Neuron (in vitro differentiated cells): ENCODE measurements at regions not wholly inside any gene's neighbourhood (a gene's known extent, or its start where the extent isn't known, plus 50 kb on each side); places are given as distances from the start of the nearest gene placed in this dataset.

ENCODE experiments used
- H2AFZ ChIP-seq: one replicate; pipeline ENCODE4 v1.6.1; 2013; ENCODE audit warnings: low read depth, mild to moderate bottlenecking, inconsistent platforms, low read length, moderate library complexity
- H3K27me3 ChIP-seq: one replicate; pipeline ENCODE4 v1.6.1; 2013; ENCODE audit warnings: low read length; ENCODE audit not compliant: insufficient read depth
- H3K36me3 ChIP-seq: one replicate; pipeline ENCODE4 v1.6.1; 2013; ENCODE audit warnings: low read length; ENCODE audit not compliant: insufficient read depth
- H3K4me1 ChIP-seq: one replicate; pipeline ENCODE4 v1.6.1; 2013; ENCODE audit warnings: low read length; ENCODE audit not compliant: insufficient read depth
- H3K4me3 ChIP-seq: 2 replicates; pipeline ENCODE4 v1.5.1; 2013; ENCODE audit warnings: mild to moderate bottlenecking, low read length, moderate library complexity
- H3K9me3 ChIP-seq: one replicate; pipeline ENCODE4 v1.6.1; 2013; ENCODE audit warnings: low read length

DNA sequence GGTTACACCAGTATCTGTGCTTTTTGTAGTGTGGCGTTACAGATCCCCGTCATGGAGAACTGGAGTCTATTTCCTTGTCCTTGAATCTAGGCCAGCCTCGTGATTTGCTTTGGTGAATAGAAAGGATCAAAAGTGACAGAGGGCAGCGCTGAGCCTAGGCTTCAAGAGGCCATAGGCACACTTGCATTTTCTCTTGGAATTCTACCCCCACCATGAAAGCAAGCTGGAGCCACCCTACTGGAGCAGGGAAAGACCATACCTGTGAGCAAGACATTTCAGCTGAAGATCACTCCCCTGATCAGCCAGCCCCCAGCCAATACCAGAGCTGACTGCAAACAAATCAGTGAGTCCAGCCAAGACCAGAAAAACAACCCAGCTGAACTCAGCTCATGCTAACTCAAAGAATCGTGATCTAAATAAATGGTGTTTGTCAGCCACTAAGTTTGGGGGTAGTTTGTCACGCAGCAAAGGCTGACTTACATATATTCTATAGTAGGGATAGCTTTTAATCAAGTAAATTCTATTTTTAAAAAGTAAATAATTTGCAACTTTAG is 521.9 kb upstream of the TBX3 start:
- H3K9me3 ChIP-seq: no peaks in the 10 kb centered on the region
- H3K4me1 ChIP-seq: no peaks in the 10 kb centered on the region
- H3K36me3 ChIP-seq: no peaks in the 10 kb centered on the region
- no peak overlapping the region for H2AFZ ChIP-seq
- no peaks in the 10 kb centered on the region for H3K27me3 ChIP-seq
- no peak overlapping the region for H3K4me3 ChIP-seq

- H3K36me3 ChIP-seq: no peaks in the 10 kb centered on the region
- H3K27me3 ChIP-seq: no peaks in the 10 kb centered on the region
- no peaks in the 10 kb centered on the region for H3K4me1 ChIP-seq
- no peak overlapping the region for H2AFZ ChIP-seq
- H3K9me3 ChIP-seq: no peaks in the 10 kb centered on the region
- H3K4me3 ChIP-seq: no peak overlapping the region
Observed at GRCh38 chr12:115204957-115205754, 521.2 kb upstream of the TBX3 start.

GRCh38 chr12:115203701-115204100 is 519.7 kb upstream of the TBX3 start:
- Histone ChIP-seq H3K27me3 (no peaks in the 10 kb centered on the region), H3K9me3 (no peaks in the 10 kb centered on the region), H2AFZ (no peak overlapping the region), H3K36me3 (no peaks in the 10 kb centered on the region), H3K4me3 (no peak overlapping the region), H3K4me1 (no peaks in the 10 kb centered on the region)

DNA sequence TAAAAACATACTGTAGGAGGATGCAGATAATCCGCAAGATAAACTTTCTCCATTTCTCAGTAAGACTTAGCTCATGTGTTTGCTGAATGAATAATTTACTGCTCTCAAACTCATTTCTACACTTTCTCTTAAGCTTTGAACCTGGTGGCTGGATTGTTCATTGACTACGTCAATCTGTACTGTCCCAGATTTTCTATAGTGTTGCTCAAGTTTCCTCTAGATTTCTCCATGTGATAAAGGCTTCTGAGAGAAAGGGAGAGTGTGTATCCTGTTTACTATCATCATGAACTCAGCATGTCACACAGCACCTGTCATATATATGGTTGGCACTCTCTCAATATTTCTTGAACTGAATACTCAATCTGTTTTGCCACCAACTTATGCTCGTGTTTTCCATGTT is 518.0 kb upstream of the TBX3 start:
- Histone ChIP-seq H3K4me3 (no peak overlapping the region), H3K36me3 (no peaks in the 10 kb centered on the region), H3K27me3 (no peaks in the 10 kb centered on the region), H3K9me3 (no peaks in the 10 kb centered on the region), H3K4me1 (no peaks in the 10 kb centered on the region), H2AFZ (no peak overlapping the region)

- no peak overlapping the region for H2AFZ ChIP-seq
- H3K4me1 ChIP-seq: no peaks in the 10 kb centered on the region
- no peaks in the 10 kb centered on the region for H3K9me3 ChIP-seq
- no peak overlapping the region for H3K4me3 ChIP-seq
- H3K36me3 ChIP-seq: no peaks in the 10 kb centered on the region
- no peaks in the 10 kb centered on the region for H3K27me3 ChIP-seq
Observed at GRCh38 chr12:115199831-115200230, 515.9 kb upstream of the TBX3 start.

- Histone ChIP-seq H3K9me3 (no peaks in the 10 kb centered on the region), H2AFZ (no peak overlapping the region), H3K36me3 (no peaks in the 10 kb centered on the region), H3K4me1 (no peaks in the 10 kb centered on the region), H3K4me3 (no peak overlapping the region), H3K27me3 (no peaks in the 10 kb centered on the region)
Observed at GRCh38 chr12:115194857-115195256, 510.9 kb upstream of the TBX3 start.

GRCh38 chr12:115194448-115194847 is 510.5 kb upstream of the TBX3 start:
- H3K36me3 ChIP-seq: no peaks in the 10 kb centered on the region
- H3K4me1 ChIP-seq: no peaks in the 10 kb centered on the region
- no peak overlapping the region for H3K4me3 ChIP-seq
- H2AFZ ChIP-seq: no peak overlapping the region
- H3K27me3 ChIP-seq: no peaks in the 10 kb centered on the region
- H3K9me3 ChIP-seq: no peaks in the 10 kb centered on the region

DNA sequence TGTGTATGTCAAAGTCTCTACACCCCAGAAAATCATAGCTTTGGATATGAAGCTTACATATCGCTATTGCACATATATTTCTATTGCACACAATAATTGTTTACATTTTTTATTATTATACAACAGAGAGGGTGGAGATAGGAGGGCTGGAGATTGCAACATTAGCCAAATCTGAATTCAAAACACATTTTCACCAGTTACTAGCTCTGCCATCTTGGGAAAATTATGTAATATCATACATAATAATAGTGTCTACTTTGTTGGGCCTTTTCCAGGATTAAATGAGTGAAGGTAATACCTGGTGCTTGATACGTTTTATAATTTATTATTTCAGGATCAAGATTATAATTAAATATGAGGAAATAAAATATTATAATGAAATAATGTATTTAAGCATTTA is 507.4 kb upstream of the TBX3 start:
- H3K4me3 ChIP-seq: no peak overlapping the region
- no peaks in the 10 kb centered on the region for H3K4me1 ChIP-seq
- H3K27me3 ChIP-seq: no peaks in the 10 kb centered on the region
- no peak overlapping the region for H2AFZ ChIP-seq
- no peaks in the 10 kb centered on the region for H3K36me3 ChIP-seq
- H3K9me3 ChIP-seq: no peaks in the 10 kb centered on the region

- H3K36me3 ChIP-seq: no peaks in the 10 kb centered on the region
- no peaks in the 10 kb centered on the region for H3K9me3 ChIP-seq
- no peak overlapping the region for H2AFZ ChIP-seq
- H3K4me1 ChIP-seq: no peaks in the 10 kb centered on the region
- no peak overlapping the region for H3K4me3 ChIP-seq
- H3K27me3 ChIP-seq: no peaks in the 10 kb centered on the region
Observed at GRCh38 chr12:115190010-115190770, 506.2 kb upstream of the TBX3 start.

DNA sequence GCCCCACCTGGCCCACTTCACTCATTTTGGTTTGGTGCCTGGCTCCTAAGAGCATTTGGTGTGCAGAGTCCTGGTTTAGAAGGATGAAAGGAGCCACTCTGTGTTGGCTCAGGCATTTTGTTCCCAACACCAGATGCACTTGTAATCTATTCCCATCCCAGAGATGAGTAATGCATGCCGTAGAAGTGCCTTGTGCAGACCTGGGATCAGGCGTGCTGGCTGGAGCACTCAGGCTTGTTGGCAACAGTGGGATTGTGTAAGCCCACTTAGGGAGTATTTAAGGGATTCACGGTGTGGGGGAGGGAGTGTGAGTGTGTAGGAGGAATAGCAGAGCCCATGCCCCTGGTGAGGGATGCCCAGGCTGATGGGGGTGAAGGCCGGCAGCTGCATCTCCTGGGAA is 501.5 kb upstream of the TBX3 start:
- Histone ChIP-seq H3K9me3 (no peaks in the 10 kb centered on the region), H3K4me3 (no peak overlapping the region), H3K4me1 (no peaks in the 10 kb centered on the region), H3K27me3 (no peaks in the 10 kb centered on the region), H2AFZ (no peak overlapping the region), H3K36me3 (no peaks in the 10 kb centered on the region)

DNA sequence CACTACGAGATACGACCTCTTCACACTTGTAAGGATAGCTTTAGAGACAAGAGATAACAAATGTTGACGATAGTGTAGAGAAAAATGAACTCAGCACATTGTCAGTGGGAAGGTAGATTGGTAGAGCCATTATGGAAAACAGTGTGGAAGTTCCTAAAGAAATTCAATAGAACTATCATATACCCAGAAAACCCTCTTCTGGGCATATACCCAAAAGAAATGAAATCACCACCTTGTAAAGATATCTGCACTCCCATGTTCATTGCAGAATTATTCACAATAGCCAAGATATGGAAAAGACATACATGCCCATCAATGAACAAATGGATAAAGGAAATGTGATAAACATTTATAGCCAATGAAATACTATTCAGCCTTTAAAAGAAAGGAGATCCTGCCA is 499.8 kb upstream of the TBX3 start:
- no peaks in the 10 kb centered on the region for H3K27me3 ChIP-seq
- H3K9me3 ChIP-seq: no peaks in the 10 kb centered on the region
- no peaks in the 10 kb centered on the region for H3K4me1 ChIP-seq
- no peak overlapping the region for H2AFZ ChIP-seq
- no peaks in the 10 kb centered on the region for H3K36me3 ChIP-seq
- H3K4me3 ChIP-seq: no peak overlapping the region

GRCh38 chr12:115177899-115178298 is 493.9 kb upstream of the TBX3 start:
- no peaks in the 10 kb centered on the region for H3K4me1 ChIP-seq
- H2AFZ ChIP-seq: no peak overlapping the region
- H3K27me3 ChIP-seq: no peaks in the 10 kb centered on the region
- no peaks in the 10 kb centered on the region for H3K36me3 ChIP-seq
- H3K9me3 ChIP-seq: no peaks in the 10 kb centered on the region
- H3K4me3 ChIP-seq: no peak overlapping the region

DNA sequence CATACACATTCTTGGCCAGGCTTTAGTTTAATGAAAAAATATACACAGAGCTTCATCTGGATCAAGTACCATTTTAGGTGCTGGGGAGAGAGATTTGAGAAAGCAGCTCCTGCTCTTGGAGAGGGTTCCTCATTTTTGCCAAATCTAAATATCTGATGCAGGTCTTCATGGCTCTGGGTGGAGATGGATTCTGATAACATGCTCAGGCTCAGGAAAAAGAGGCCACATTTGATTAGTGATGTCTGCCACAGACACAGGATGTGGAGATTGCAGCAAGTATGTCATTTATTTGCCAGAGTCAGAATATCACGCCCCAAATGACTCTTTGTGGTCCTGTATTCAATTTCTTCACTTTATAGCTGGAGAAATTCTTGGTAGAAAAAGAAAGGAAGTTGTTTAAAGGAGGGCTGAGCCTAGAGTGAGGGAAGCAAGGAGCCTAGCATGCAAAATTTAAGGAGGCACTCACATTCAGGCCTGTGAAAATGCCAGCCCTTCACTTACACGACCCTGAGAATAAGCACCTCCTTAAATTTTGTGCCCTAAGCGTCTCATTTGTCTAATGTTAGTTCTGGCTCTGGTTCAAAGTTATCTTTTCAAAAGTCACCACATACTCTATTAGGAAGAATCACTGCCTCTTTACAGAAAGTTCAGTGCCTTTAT is 492.9 kb upstream of the TBX3 start:
- H3K9me3 ChIP-seq: no peaks in the 10 kb centered on the region
- H3K36me3 ChIP-seq: no peaks in the 10 kb centered on the region
- H3K4me3 ChIP-seq: no peak overlapping the region
- H3K27me3 ChIP-seq: no peaks in the 10 kb centered on the region
- no peaks in the 10 kb centered on the region for H3K4me1 ChIP-seq
- no peak overlapping the region for H2AFZ ChIP-seq
